Kidney tubule cell (primary cell): ENCODE measurements at regions not wholly inside any gene's neighbourhood (a gene's known extent, or its start where the extent isn't known, plus 50 kb on each side); places are given as distances from the start of the nearest gene placed in this dataset.
A peak's percentile ranks its signal among the peaks of the same experiment; 100 is the strongest.

ENCODE experiments used
- DNase-seq: peaks from one replicate; pipeline ENCODE4 v3.0.0-alpha.2; 2018; ENCODE audit warnings: low spot score

DNA sequence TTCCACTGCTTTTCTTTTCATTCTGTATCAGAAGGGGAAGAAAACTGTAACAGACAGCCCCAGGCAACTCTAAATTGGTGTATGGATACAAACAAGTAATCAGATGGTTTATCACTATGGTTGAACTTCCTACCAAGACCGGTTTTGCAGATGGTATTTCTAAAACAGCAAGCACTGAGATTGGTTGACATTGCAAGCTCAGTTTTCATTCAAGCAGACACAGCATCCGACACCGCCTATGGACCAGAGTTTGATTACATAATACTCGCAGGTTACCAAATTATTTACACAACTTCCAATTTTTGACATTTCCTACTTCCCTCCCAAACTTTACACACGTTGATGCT lies 209.9 kb downstream of the ALDH8A1 start:
- DNase-seq = no peak

DNA sequence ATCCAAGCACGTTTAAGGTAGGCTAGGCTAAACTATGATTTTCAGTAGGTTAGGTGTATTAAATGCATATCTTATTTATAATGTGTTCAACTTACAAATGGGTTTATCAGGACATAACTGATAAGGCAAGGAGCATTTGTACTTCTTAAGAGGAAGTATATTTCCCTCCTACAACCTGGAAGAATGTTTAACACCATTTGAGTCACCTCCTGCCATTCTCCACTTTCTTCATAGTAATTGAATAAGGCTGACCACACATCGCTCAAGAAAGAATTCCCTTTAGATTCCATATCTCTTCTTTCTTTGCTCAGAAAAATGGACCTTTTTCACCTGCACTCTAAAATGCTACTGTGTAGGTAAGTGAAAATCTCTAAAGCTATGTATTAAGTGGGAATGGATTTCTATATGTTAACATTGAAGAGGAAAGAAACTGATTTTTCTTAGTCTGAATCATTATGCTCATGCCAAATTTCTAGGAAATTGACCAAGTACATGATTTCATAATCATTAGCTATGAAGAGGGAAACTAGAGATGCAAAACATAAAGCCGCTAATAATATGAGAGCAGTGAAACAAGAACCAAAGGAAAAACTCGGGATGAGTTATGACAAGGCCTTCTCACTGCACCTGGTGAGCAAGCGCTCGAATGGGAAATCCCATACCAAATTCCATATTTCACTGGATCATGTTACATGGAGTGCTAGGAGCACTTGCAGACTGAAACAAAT lies 210.4 kb downstream of the ALDH8A1 start:
- DNase-seq = peak; percentile 53

DNA sequence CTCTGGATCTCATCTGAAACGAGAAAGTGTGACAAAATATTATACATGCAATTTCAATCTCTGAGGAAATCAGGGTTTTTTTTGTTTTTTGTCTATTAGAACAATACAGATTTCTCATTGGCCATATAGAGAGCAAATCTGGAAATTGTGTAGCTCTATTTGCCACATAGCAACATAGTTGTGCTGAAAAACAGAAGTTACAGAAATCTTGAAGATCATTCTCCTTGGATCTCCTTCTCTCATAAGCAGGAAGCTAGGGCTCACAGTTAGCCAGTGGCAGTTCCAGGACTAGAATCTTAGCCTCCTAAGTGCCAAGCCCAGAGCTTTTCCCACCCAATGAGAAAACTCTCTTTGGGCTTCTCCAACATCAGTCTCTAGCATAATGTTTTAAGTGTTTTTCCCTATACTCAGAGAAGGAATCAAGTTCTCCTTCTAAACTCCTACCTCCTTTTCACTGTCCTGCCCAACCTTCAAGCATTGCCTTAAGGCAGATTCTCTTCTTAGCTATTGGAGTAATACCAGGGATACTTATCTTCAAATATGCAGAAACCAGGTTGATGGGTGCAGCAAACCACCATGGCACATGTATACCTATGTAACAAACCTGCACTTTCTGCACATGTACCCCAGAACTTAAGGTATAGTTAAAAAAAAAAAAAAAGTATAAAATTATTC lies 211.6 kb downstream of the ALDH8A1 start:
- no peak for DNase-seq

GRCh38 chr6:134735461-134735860 lies 214.4 kb downstream of the ALDH8A1 start:
- DNase-seq = peak; percentile 65

DNA sequence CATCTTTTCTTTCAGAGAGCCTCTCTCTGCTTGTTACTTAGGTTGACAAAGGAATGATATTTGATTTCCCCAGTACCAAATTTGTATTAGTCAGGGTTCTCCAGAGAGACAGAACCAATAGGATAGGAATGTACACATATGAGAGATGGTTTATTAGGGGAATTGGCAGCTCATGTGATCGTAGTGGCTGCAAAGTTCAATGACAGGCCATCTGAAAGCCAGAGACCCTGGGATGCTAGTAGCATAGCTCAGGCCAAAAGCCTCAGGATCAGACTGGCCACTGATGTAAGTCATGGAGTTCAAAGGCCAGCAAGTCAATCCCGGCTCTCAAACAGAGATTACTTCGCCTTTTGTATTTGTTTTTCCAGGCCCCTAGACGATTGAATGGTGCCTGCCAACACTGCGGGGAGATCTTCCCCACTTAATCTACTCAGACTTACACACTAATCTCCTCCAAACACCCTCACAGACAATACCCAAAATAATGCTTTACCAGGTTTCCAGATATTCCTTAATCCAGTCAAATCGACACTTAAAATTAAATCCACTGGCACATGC lies 215.5 kb downstream of the ALDH8A1 start:
- DNase-seq = no peak

DNA sequence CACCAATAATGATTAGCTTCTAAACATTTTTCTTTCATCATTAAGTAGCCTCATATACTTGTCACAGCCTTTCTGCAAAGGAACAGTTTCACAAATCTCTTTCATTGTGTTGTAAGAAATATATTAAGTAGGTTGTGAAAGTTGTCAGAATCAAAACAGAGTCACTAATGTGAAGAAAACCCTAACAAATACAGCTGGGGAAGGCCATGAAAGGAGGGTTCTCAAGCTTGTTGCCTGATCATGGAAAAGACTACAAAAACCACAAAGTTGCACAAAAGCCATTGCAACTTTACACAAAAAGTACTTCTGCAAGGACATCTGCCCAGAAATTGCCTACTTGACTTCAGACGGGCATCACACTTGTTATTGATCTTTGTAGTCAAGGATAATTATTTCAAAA lies 216.1 kb downstream of the ALDH8A1 start:
- no peak for DNase-seq

- DNase-seq = peak; percentile 44
Observed at GRCh38 chr6:134732763-134733162, 217.1 kb downstream of the ALDH8A1 start.

DNA sequence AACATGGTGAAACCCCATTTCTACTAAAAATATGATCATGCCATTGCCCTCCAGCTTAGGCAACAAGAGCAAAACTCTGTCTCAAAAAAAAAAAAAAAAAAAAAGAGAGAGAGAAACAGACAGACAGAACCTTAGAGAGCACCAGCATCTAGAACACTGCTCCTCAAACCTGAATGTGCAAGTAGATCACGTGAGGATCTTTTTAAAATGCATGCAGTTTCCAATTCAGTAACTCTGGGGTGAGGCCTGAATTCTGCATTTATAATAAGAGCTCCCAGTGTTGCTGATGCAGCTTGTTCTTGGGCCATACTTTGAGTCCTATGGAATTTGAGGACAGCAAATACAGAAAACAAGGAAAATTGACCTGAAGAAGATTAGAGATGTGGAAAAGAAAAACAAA lies 218.3 kb downstream of the ALDH8A1 start:
- DNase-seq = no peak

- DNase-seq = no peak
Observed at GRCh38 chr6:134730013-134730412, 219.9 kb downstream of the ALDH8A1 start.

- DNase-seq = no peak
Observed at GRCh38 chr6:134729561-134729960, 220.3 kb downstream of the ALDH8A1 start.

DNA sequence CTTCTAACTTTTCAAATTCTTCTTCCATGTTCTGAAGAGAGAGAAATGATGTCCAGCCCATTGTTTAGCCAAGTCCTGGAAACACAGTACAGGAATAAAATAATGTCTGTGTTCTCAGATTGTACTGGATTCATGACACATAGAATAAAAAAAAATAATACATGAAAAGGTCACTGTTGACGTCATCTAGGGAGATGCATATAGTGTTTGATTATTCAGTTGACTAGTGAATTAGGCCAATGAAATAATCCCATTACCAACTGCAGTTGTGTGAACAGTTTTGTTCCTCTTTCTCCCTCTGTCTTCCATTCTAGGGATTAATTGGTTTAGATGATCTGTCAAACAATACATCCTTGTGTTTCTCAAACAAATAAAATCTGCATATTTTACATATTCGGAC lies 222.8 kb downstream of the ALDH8A1 start:
- DNase-seq = no peak

- DNase-seq = no peak
Observed at GRCh38 chr6:134725590-134725989, 224.3 kb downstream of the ALDH8A1 start.

DNA sequence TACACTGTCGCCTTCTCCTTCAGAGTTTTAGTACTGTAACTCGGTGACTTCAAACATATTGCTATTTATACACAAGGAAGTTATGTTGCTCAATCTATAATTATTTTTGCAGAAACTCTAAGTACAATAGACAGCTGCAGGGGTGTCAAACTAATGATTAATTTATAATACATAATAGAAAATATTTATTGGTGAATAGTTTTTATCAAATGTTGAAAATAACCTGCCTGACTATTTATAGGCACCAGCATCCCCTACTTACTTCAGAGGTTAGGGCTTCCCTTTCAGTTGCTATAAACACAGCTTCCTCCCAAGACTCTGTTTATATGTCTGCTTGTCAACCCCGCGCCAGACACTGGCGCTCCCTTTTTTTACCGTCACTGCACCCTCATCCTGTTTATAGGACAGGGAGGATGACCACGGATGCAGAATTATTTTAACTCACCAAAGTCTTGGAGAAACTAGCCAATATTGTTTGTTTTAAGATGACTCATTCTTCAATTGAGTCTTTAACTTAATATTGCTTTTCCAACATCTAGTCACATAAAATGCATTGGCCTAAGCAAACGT lies 225.0 kb downstream of the ALDH8A1 start:
- no peak for DNase-seq

DNA sequence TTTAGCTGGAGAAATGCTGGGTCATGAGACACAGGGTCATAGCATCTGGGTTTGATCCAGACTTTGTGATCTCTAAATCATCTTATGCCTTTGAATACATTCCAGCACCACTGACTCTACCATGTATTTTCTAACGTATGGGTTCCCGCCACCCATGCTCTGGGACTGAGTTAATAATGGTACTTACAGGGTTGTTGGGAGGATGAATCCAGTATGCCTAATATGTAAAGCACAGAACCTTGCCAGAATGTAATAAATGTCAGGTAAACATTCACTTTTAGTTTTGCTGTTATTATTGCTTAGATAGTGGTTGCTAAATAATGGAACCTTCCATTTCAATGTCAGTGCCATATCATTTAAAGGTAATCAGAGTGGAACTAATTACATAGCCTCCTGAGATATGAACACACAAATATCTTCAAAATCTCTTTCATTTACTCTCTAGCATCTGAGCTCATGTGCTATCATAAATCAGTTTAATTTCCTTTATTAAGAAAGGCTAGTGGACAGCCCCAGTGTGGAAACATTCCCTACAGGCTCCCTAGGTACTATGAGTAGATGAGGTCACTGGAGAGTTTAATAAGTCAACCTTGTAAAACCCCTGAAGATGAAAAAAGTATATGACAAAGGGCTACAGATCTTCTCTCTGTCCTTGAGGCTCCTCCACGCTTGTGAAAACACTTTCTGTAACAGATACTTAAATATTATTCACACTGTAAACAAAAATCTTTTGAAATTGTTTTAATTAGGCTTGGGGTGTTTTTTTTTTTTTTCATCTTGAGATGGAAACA lies 226.6 kb downstream of the ALDH8A1 start:
- DNase-seq = peak; percentile 40

DNA sequence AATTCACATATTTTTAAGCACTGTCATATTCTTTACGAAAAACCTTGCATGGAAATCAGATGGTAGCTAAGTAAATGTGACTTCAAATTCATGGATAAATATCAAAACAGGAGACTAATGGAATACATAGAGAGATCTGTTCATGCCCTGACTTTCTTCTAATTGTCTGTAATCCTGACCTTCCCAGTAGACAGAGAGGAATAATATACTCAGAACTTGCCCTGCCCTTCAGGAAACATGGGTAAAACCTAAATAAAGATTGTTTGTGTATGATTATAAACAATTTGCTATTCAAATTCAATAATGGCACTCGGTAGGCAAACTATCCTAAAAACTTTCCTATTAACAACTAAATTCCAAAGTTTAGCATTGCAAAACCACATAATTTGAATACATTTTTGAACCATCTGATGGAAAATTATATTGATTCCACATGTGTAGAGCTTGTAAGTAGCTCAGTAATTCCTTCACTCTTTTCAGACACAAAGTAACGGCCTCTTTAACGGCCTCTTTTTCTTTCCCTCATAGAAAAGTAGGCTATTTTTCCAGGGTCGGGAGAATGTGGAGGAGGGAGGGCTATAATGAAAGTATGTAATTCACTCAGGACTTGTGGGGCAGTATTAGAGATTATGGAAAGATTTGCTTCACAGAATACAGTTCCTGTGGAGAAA lies 227.6 kb downstream of the ALDH8A1 start:
- DNase-seq = no peak

GRCh38 chr6:134721060-134721405 lies 228.9 kb downstream of the ALDH8A1 start:
- no peak for DNase-seq

GRCh38 chr6:134720353-134721059 lies 229.4 kb downstream of the ALDH8A1 start:
- DNase-seq = no peak

DNA sequence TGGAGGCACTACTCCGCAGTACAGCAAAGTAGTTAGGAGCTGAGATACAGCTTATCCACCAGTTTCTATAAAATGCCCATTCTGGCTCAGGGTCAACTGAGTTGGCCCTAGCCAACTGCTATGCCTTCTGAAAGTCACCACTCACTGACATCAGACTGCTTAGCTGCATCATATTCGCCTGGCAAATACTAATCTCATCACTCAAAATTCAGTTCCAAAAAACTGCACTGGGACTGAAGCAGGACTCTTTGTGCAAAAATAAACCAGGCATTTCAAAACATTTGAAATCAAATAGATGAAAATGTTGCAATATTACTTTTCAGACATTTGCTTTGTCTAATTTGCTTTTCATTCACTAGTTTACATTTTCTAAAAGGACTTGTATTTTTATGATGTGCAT lies 230.0 kb downstream of the ALDH8A1 start:
- no peak for DNase-seq

DNA sequence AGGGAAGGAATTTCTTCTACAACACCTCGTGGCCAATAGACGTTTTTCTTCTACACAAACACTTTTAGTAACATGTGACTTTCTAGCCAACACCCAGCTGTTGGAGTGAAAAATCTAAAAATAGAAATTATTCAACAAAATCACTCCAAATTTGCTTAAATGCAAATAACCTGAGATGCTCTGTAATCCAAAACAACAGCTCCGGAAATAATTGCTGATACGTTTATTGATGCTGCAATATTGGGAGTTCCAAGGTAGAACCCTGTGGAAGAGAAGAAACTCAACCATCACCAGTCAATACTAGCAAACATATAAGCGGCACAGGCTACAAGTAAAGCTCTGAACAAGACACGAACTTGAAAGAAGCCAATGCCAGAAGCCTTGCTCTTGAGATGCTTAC lies 230.6 kb downstream of the ALDH8A1 start:
- no peak for DNase-seq

- DNase-seq = peak; percentile 89
Observed at GRCh38 chr6:134714679-134715078, 235.2 kb downstream of the ALDH8A1 start.

DNA sequence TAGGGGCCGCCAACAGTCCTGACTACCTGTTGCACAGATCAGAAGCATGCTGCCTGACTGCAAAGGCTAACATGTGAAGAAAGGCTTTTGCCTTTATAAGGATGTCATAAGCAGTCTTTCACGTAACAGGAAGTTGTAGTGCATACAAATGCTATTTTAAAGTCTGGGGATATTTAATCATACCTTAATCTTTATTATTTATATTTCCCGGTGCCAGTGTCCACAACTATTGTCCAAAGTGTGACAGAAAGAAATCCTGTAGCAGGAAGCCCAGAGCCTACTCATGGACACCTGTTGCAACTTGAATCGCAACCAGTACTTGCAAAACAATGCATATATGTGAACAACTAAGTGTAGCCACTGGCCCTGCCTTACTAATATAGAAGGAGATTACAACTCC lies 235.8 kb downstream of the ALDH8A1 start:
- peak; percentile 24 for DNase-seq
